NCI-H146 treated with DMSO at 0.1 percent for 48 hours (cell line): ENCODE measurements at regions not wholly inside any gene's neighbourhood (a gene's known extent, or its start where the extent isn't known, plus 50 kb on each side); places are given as distances from the start of the nearest gene placed in this dataset.

Source experiments
- DNase-seq: peaks from one replicate; lab custom pipeline; 2025; ENCODE audit not compliant: unreplicated experiment; lab: John Stamatoyannopoulos, UW

- no peak for DNase-seq
Measured at GRCh38 chr4:14810568-14810967, 191.7 kb upstream of the CPEB2 start.

- no peak for DNase-seq
Measured at GRCh38 chr4:14812101-14812500, 190.2 kb upstream of the CPEB2 start.

GRCh38 chr4:14816623-14817261 lies 185.5 kb upstream of the CPEB2 start:
- no peak for DNase-seq

GRCh38 chr4:14824189-14824588 lies 178.1 kb upstream of the CPEB2 start:
- DNase-seq = no peak

- DNase-seq = no peak
Measured at GRCh38 chr4:14827111-14827510, 175.2 kb upstream of the CPEB2 start.

GRCh38 chr4:14829795-14830194 lies 172.5 kb upstream of the CPEB2 start:
- no peak for DNase-seq

GRCh38 chr4:14831416-14831815 lies 170.9 kb upstream of the CPEB2 start:
- no peak for DNase-seq

- no peak for DNase-seq
Measured at GRCh38 chr4:14833053-14833452, 169.2 kb upstream of the CPEB2 start.

GRCh38 chr4:14834382-14834781 lies 167.9 kb upstream of the CPEB2 start:
- DNase-seq = no peak

GRCh38 chr4:14835288-14835687 lies 167.0 kb upstream of the CPEB2 start:
- no peak for DNase-seq

GRCh38 chr4:14835708-14836425 lies 166.4 kb upstream of the CPEB2 start:
- DNase-seq = no peak

- no peak for DNase-seq
Measured at GRCh38 chr4:14837860-14838259, 164.4 kb upstream of the CPEB2 start.

- DNase-seq = no peak
Measured at GRCh38 chr4:14841801-14842768, 160.2 kb upstream of the CPEB2 start.

GRCh38 chr4:14842964-14843630 lies 159.2 kb upstream of the CPEB2 start:
- DNase-seq = no peak

GRCh38 chr4:14844061-14844460 lies 158.2 kb upstream of the CPEB2 start:
- DNase-seq = no peak

- DNase-seq = no peak
Measured at GRCh38 chr4:14848229-14848628, 154.1 kb upstream of the CPEB2 start.

GRCh38 chr4:14850455-14851097 lies 151.7 kb upstream of the CPEB2 start:
- no peak for DNase-seq

GRCh38 chr4:14853176-14853943 lies 148.9 kb upstream of the CPEB2 start:
- DNase-seq = no peak

- no peak for DNase-seq
Measured at GRCh38 chr4:14855719-14856061, 146.6 kb upstream of the CPEB2 start.
